K562 (cell line): ENCODE measurements at regions not wholly inside any gene's neighbourhood (a gene's known extent, or its start where the extent isn't known, plus 50 kb on each side); places are given as distances from the start of the nearest gene placed in this dataset.
A peak's percentile ranks its signal among the peaks of the same experiment; 100 is the strongest.

Experiments
- ATAC-seq: fragments of 200-7000 bp; cut with Tn5 transposase; 3 replicates; pipeline ENCODE4 v1.9.1; 2020; ENCODE audit warnings: moderate library complexity
- BruUV-seq: library from RNA; stranded (reverse); fragments of 400-500 nt; replicated peaks from 2 replicates; lab custom pipeline; 2021; lab: Mats Ljungman, UMichigan
- CTCF ChIA-PET: fragments of 300-600 bp; formaldehyde crosslinking; extraction: SDS; loops from one replicate; lab custom pipeline; 2021; ENCODE audit warnings: low intra/inter-chr PET ratio; lab: Yijun Ruan, JAX
- POLR2A ChIA-PET: fragments of 300-600, 350-650 bp; sonication (Branson Sonifier 250); formaldehyde crosslinking; extraction: SDS; loops from one replicate; lab custom pipeline; 2021; ENCODE audit warnings: antibody characterized with exemption, inconsistent platforms; lab: Yijun Ruan, JAX
- DNase-seq, 4 experiments: peaks; one replicate each; pipeline versions ENCODE4 v3.0.0 to v3.0.0-alpha.2; 2011 to 2018; ENCODE audit warnings: low spot score in 3 of 4, mixed read lengths in 3 of 4; ENCODE audit errors: extremely low read depth in 1 of 4
- FAIRE-seq: peaks from 2 replicates; lab custom pipeline; 2011; peaks lifted over from hg19 to GRCh38; lab: Jason Lieb, UNC
- H2AFZ ChIP-seq: 2 replicates; pipeline ENCODE4 v1.6.0; 2011; ENCODE audit warnings: low read depth, low read length, control low read depth, inconsistent platforms
- H3K27ac ChIP-seq: fragments of 200-600 bp; 3 replicates; pipeline ENCODE4 v1.8.0; 2011; ENCODE audit warnings: low read depth, mild to moderate bottlenecking, control low read depth, inconsistent platforms, low read length, moderate library complexity, mixed read lengths; ENCODE audit errors: extremely low read depth
- H3K27me3 ChIP-seq, 2 experiments: fragments of 300-600 bp in 1 of 2; 2 replicates in 1 of 2; 3 replicates in 1 of 2; pipeline versions ENCODE4 v1.6.0 to v1.8.0; 2011; ENCODE audit warnings: inconsistent platforms in 2 of 2, low read length in 2 of 2, mild to moderate bottlenecking in 1 of 2, mixed read lengths in 1 of 2, moderate library complexity in 1 of 2; ENCODE audit not compliant: control insufficient read depth in 2 of 2, insufficient read depth in 2 of 2
- H3K36me3 ChIP-seq: fragments of 300-600 bp; 3 replicates; pipeline ENCODE4 v1.8.0; 2011; ENCODE audit warnings: mild to moderate bottlenecking, low read length, inconsistent platforms; ENCODE audit not compliant: control insufficient read depth, insufficient read depth
- H3K4me1 ChIP-seq, 2 experiments: fragments of 200-600 bp in 1 of 2; replicated peaks in 1 of 2; 2 replicates in 1 of 2; 3 replicates in 1 of 2; pipeline versions ENCODE4 v1.5.1 to v1.8.0; 2011; ENCODE audit warnings: inconsistent platforms in 2 of 2, low read length in 2 of 2, mild to moderate bottlenecking in 1 of 2, mixed read lengths in 1 of 2, moderate library complexity in 1 of 2; ENCODE audit not compliant: control insufficient read depth in 2 of 2, insufficient read depth in 2 of 2
- H3K4me2 ChIP-seq: 2 replicates; pipeline ENCODE4 v1.6.1; 2011; ENCODE audit warnings: low read length, control low read depth, inconsistent platforms, mixed read lengths; ENCODE audit not compliant: insufficient read depth
- H3K4me3 ChIP-seq: fragments of 200-600 bp; sonication (generic), shearing (Covaris generic); 2 replicates; pipeline ENCODE4 v1.5.1; 2016; ENCODE audit warnings: control low read depth, inconsistent platforms
- H3K79me2 ChIP-seq: fragments of 200-600 bp; 3 replicates; pipeline ENCODE4 v1.8.0; 2011; ENCODE audit warnings: low read length, inconsistent platforms; ENCODE audit not compliant: control insufficient read depth, insufficient read depth
- H3K9ac ChIP-seq, 2 experiments: 2 replicates each; pipeline versions ENCODE4 v1.6.0 to v1.6.1; 2011; ENCODE audit warnings: low read depth in 2 of 2, low read length in 2 of 2, control low read depth in 1 of 2, inconsistent platforms in 1 of 2, mild to moderate bottlenecking in 1 of 2, mixed read lengths in 1 of 2; ENCODE audit not compliant: insufficient read depth in 1 of 2
- H3K9me1 ChIP-seq: one replicate; pipeline ENCODE4 v1.6.0; 2011; ENCODE audit warnings: inconsistent platforms, mild to moderate bottlenecking, low read length, moderate library complexity; ENCODE audit not compliant: control insufficient read depth, insufficient read depth
- H3K9me3 ChIP-seq: replicated peaks from 2 replicates; pipeline ENCODE4 v1.5.1; 2011; ENCODE audit warnings: low read depth, low read length, inconsistent platforms; ENCODE audit not compliant: control insufficient read depth, insufficient read depth
- H4K20me1 ChIP-seq: replicated peaks from 2 replicates; pipeline ENCODE4 v1.6.1; 2011; ENCODE audit warnings: low read length, inconsistent platforms, mixed read lengths; ENCODE audit not compliant: control insufficient read depth, insufficient read depth
- CEBPB ChIP-seq: fragments of 450-650 bp; IDR thresholded peaks from 2 replicates; pipeline ENCODE4 v1.6.1; 2016; ENCODE audit warnings: missing genetic modification characterization, missing compliant biosample characterization
- CEBPG ChIP-seq, 3 experiments: fragments of 200-800 bp in 1 of 3; sonication (Bioruptor generic) in 1 of 3; sonication (generic) in 1 of 3; formaldehyde crosslinking in 1 of 3; IDR thresholded peaks in 2 of 3; conservative IDR thresholded peaks in 1 of 3; 2 replicates each; pipeline versions ENCODE4 v1.6.1 to v1.8.0; 2016 to 2022; ENCODE audit warnings: missing compliant biosample characterization in 2 of 3, missing genetic modification characterization in 2 of 3, mild to moderate bottlenecking in 1 of 3, missing genetic modification reagents in 1 of 3
- IRF2 ChIP-seq: sonication (generic); formaldehyde crosslinking; IDR thresholded peaks from 2 replicates; pipeline ENCODE4 v1.8.1; 2022; ENCODE audit warnings: mild to moderate bottlenecking, missing genetic modification reagents
- PPARD ChIP-seq: fragments of 250-450 bp; sonication (Bioruptor Pico); IDR thresholded peaks from 2 replicates; pipeline ENCODE4 v1.8.0; 2022; ENCODE audit warnings: inconsistent platforms, mild to moderate bottlenecking, moderate library complexity
- RBM15 ChIP-seq: fragments of 200-400 bp; formaldehyde crosslinking; IDR thresholded peaks from 2 replicates; pipeline ENCODE4 v1.6.1; 2018; ENCODE audit warnings: mild to moderate bottlenecking, low read length, moderate library complexity; ENCODE audit not compliant: insufficient read depth
- SAFB ChIP-seq: fragments of 200-400 bp; formaldehyde crosslinking; IDR thresholded peaks from 2 replicates; pipeline ENCODE4 v1.6.1; 2017; ENCODE audit warnings: low read depth, low read length, borderline replicate concordance
- TAF9B ChIP-seq: fragments of 450-650 bp; IDR thresholded peaks from 2 replicates; pipeline ENCODE4 v1.6.1; 2018; ENCODE audit warnings: mild to moderate bottlenecking; ENCODE audit not compliant: partially characterized antibody
- TRIM25 ChIP-seq: fragments of 450-650 bp; IDR thresholded peaks from 2 replicates; pipeline ENCODE4 v1.7.0; 2016; ENCODE audit warnings: borderline replicate concordance
- ZNF165 ChIP-seq: fragments of 250-450 bp; sonication (Bioruptor Pico); IDR thresholded peaks from 2 replicates; pipeline ENCODE4 v1.4.0; 2020; ENCODE audit warnings: borderline replicate concordance
- ZNF24 ChIP-seq: fragments of 450-650 bp; IDR thresholded peaks from 2 replicates; pipeline ENCODE4 v1.6.1; 2016
- ZNF444 ChIP-seq: fragments of 250-450 bp; sonication (Bioruptor Pico); IDR thresholded peaks from 2 replicates; pipeline ENCODE4 v1.4.0; 2020; ENCODE audit warnings: mild to moderate bottlenecking, moderate library complexity
- WGBS: fragments of 100-300 bp; shearing (Covaris generic); methylation state at CpG from one replicate; pipeline ENCODE4 v1.1.6; 2016; ENCODE audit warnings: low coverage, mixed read lengths; ENCODE audit not compliant: insufficient coverage; ENCODE audit errors: missing lambda C conversion rate; 5-methylcytosine and 5-hydroxymethylcytosine counted together
- in situ Hi-C: fragments of 300-500 bp; cut with MboI; formaldehyde crosslinking; loops from 4 replicates; pipeline ENCODE4 v1.15.0; 2018; ENCODE audit warnings: inconsistent platforms, mixed read lengths
- intact Hi-C: fragments of 100-400 bp; cut with micrococcal nuclease; formaldehyde crosslinking; loops from 2 replicates; pipeline ENCODE4 v1.14.2; 2022
- TF ChIP-seq, protein P1 (sequence below): IDR thresholded peaks from 2 replicates; pipeline ENCODE4 v1.6.1; 2016; ENCODE audit warnings: missing genetic modification characterization, missing compliant biosample characterization
- TF ChIP-seq, protein P2 (sequence below): sonication (generic); formaldehyde crosslinking; IDR thresholded peaks from 2 replicates; pipeline ENCODE4 v1.8.0; 2022; ENCODE audit warnings: mild to moderate bottlenecking, missing genetic modification reagents, borderline replicate concordance

DNA sequence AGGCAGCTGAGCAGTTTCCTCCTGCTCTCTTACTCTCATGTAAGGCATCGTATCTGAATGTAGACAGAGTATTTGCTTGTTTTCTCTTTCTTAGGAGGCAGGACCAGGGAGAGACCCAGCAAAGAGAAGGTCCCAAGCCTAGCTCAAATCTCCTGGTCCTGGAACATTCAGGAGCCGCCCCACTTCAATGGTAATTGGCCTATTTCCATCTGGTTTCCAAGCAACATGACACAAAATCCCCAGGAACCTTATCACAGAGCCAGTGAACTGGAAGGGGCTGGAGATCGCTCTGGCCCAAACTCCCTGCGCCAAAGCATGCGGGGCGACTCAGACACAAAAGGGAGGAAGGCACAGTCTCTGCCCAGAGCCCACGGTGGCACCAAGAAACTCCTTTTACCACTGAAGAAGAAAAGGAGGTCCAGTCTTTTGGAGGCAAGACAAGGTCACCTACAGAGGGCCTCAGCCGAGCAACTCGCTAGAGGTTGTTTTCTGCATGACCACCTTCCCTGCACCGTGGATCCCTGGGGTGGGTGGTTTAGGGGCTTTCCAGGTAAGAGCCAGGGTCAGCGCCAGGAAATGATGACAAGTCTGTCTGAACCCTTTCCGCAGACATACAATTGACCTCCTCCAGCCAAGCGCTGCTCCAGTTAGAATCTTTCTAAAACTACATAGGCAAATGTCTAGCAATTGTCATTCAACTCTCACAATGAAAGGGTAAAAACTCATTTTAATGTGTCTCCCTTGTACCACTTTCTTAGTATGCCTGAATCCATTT, 394.7 kb downstream of the SOX9 start (continued):
- TF ChIP-seq TAF9B (no peak), ZNF444 (no peak), SAFB (no peak), IRF2 (CRISPR knock-in tag) (no peak), RBM15 (no peak), ZNF24 (no peak)
- TF ChIP-seq, protein P1, sequence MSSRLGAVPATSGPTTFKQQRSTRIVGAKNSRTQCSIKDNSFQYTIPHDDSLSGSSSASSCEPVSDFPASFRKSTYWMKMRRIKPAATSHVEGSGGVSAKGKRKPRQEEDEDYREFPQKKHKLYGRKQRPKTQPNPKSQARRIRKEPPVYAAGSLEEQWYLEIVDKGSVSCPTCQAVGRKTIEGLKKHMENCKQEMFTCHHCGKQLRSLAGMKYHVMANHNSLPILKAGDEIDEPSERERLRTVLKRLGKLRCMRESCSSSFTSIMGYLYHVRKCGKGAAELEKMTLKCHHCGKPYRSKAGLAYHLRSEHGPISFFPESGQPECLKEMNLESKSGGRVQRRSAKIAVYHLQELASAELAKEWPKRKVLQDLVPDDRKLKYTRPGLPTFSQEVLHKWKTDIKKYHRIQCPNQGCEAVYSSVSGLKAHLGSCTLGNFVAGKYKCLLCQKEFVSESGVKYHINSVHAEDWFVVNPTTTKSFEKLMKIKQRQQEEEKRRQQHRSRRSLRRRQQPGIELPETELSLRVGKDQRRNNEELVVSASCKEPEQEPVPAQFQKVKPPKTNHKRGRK = no peak
- TF ChIP-seq, all 486 proteins: peak for 0

DNA sequence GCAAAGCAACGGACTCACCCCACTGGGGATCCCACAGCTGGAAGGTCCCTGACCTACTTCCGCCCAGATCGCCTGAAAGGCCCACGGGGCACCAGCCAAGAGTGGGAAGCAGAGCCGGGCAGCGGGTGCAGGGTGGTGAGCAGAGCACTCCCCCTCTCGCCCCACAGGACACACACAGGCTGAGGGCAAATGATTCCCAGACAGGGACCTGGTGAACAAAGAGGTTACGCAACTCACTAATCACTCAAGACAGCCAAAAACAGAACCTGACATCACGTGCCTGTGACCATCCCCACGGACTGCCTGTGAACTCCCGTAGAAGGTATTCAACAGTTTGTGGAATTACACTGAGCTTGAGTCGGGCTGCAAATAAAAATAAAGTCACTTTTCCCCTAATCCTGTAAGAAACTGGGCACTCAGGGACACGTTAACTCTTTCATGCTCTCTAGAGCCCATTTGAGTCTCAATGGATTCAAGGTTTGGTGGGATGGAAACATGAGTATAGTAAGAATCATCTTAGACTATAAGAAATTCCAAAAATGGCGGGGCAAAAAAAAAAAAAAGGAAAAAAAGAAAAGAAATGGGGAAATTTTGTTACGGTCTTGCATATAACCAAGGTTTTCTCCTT, 396.1 kb downstream of the SOX9 start:
- Histone ChIP-seq H3K9me3 (no peaks in the 10 kb centered on the region), H3K9me1 (peaks cover 2% of the 10 kb centered on the region), H3K27ac (no peak overlapping the region), H3K4me1 (no peaks in the 10 kb centered on the region), H3K79me2 (no peaks in the 10 kb centered on the region), H2AFZ (no peak overlapping the region), H3K27me3 (peaks cover 0 to 3% of the 10 kb centered on the region in 2 experiments; a peak in 1 of 5 replicates), H3K4me3 (no peak overlapping the region), H3K4me2 (no peak overlapping the region), H3K9ac (no peak overlapping the region; a peak in 1 of 4 replicates), H3K36me3 (no peaks in the 10 kb centered on the region), H4K20me1 (no peaks in the 10 kb centered on the region)
- FAIRE-seq (no peak), DNase-seq (no peak), ATAC-seq (no peak)
- no TSS peak for BruUV-seq
- WGBS = 2% methylated on average over 14 of the region's 15 CpGs
- intact Hi-C loops (no loop called here), in situ Hi-C loops (no loop called here)
- ChIA-PET CTCF (no interaction called here), POLR2A (no interaction called here)
- TF ChIP-seq ZNF165 (CRISPR knock-in tag) (no peak), PPARD (no peak), CEBPG (CRISPR knock-in tag; IDR thresholded peaks at IDR 0.05) (no peak), CEBPG (tag; conservative IDR thresholded peaks at IDR 0.05 in 1 of 2, IDR thresholded peaks at IDR 0.05 in 1 of 2) (peak; percentile 43 to 65; a peak in 2 of 4 replicates), CEBPB (tag) (peak; percentile 82), TRIM25 (no peak)
- TF ChIP-seq, protein P2, sequence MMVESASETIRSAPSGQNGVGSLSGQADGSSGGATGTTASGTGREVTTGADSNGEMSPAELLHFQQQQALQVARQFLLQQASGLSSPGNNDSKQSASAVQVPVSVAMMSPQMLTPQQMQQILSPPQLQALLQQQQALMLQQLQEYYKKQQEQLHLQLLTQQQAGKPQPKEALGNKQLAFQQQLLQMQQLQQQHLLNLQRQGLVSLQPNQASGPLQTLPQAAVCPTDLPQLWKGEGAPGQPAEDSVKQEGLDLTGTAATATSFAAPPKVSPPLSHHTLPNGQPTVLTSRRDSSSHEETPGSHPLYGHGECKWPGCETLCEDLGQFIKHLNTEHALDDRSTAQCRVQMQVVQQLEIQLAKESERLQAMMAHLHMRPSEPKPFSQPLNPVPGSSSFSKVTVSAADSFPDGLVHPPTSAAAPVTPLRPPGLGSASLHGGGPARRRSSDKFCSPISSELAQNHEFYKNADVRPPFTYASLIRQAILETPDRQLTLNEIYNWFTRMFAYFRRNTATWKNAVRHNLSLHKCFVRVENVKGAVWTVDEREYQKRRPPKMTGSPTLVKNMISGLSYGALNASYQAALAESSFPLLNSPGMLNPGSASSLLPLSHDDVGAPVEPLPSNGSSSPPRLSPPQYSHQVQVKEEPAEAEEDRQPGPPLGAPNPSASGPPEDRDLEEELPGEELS (CRISPR knock-in tag) = no peak
